ENCODE measurements at regions not wholly inside any gene's neighbourhood (a gene's known extent, or its start where the extent isn't known, plus 50 kb on each side); places are given as distances from the start of the nearest gene placed in this dataset.

GRCh38 chr11:38530226-38530625 lies 1932.2 kb upstream of the RAG2 start:
- no peak for TF ChIP-seq CTCF (IDR thresholded peaks at IDR 0.05)
- TF ChIP-seq POLR2A (IDR thresholded peaks at IDR 0.05): no peak
- no peak for TF ChIP-seq EP300 (IDR thresholded peaks at IDR 0.05)

All from ovary (tissue), 3 donors.